HG03135 (cell line): ENCODE measurements at regions not wholly inside any gene's neighbourhood (a gene's known extent, or its start where the extent isn't known, plus 50 kb on each side); places are given as distances from the start of the nearest gene placed in this dataset.

Source experiments
- ATAC-seq: cut with Tn5 transposase; IDR thresholded peaks from one replicate; pipeline ENCODE4 v1.9.1; 2021; ENCODE audit warnings: mild to moderate bottlenecking, moderate library complexity; ENCODE audit not compliant: unreplicated experiment

- no peak for ATAC-seq
Measured at GRCh38 chr4:156252358-156252921, 298.8 kb upstream of the CTSO start.

- ATAC-seq, result no peak
Measured at GRCh38 chr4:156251373-156252065, 297.9 kb upstream of the CTSO start.

DNA sequence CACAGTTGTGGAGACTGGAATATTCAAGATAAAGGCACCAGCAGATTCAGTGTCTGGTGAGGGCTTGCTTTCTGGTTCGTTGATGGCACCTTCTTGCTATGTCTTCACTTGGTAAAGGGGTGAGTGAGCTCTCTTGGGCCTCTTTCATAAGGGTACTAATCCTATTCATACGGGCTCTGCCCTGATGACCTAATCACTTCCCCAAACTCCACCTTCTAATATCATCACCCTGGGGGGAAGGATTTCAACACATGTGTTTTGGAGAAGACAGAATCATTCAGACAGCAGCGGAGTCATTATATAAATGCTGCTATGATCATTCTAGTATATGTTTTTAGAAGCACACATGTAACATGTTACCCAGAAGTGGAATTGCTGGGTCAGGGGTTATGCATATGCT, 295.3 kb upstream of the CTSO start:
- no peak for ATAC-seq

GRCh38 chr4:156247470-156247869, 293.8 kb upstream of the CTSO start:
- no peak for ATAC-seq

DNA sequence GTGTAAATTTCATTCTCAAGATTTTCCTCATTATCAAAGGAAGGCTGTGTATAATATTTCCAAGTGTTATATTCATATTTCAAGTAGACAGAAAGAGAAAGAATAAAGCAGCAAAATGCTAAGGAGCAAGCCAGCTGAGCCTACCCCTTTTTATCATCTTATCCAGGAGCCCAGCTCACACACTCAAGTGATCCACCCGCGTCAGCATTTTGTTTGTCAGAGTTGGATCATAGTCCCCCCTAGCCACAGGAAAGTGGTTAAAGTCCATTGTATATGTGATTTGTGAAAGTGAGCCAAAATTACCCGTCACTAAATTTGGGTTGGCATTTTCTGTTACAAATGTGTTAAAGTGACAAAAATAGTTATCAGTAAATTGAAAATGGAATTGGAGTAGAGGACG, 289.3 kb upstream of the CTSO start:
- no peak for ATAC-seq

- ATAC-seq, result no peak
Measured at GRCh38 chr4:156242390-156242789, 288.7 kb upstream of the CTSO start.

GRCh38 chr4:156241896-156242295, 288.2 kb upstream of the CTSO start:
- no peak for ATAC-seq

GRCh38 chr4:156238171-156238570, 284.5 kb upstream of the CTSO start:
- ATAC-seq, result no peak

GRCh38 chr4:156237231-156237630, 283.6 kb upstream of the CTSO start:
- ATAC-seq, result no peak

DNA sequence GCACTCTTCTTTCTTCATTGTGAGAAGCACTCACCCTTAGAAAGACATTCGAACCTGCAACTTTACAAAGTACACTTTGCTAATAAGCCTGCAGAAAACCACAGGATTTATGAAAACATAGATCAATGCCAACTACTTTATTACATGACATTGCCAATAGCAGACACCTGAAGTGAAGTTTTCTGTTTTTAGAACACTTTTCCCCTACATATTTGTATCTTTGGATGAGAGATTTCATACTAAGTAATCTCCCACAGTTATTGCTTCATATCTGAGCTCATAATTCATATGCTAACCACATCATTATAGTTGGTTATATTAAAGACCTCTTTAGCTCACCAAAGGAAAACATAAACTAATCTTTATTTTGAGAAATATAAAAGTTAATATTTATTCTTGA, 276.5 kb upstream of the CTSO start:
- ATAC-seq, result no peak

DNA sequence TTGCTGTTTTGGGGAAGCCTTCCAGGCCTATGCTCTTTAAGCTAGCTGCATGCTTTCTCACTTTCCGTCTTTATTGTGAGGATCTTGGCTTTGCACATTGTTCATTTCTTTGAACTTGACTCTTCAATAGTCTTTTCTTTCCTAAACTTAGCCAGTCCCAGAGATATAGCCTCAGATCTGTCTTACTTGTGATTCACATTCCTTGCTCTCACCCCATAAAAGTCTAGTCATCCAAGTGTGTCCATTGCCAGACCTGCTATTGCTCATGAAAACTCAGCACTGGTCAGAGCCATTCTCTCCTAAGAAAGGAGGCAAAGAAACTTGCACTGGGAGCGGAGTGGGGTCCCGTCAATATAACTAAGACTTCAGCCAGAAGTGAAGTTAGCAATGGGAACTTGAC, 275.0 kb upstream of the CTSO start:
- ATAC-seq, result no peak

DNA sequence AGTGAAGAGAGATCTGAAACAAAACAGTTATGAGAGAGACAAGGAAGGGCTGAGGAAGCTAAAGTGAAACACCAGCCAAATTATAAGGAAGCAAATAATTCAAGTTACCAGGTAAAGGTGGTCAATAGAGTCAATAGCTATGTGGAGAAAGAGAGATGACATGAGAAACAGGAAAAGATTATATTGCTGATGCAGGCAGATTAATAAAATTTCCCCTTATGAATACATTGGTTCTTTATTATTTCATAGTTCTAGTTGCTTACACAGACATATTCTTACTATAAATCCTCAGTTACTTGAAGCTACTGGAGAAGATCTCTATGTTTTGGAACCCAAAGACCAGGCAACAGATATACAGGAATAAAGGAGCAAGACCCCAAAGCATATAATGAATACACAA, 273.7 kb upstream of the CTSO start:
- ATAC-seq, result no peak

GRCh38 chr4:156223985-156224384, 270.3 kb upstream of the CTSO start:
- ATAC-seq, result no peak

GRCh38 chr4:156217236-156217635, 263.6 kb upstream of the CTSO start:
- ATAC-seq, result no peak

DNA sequence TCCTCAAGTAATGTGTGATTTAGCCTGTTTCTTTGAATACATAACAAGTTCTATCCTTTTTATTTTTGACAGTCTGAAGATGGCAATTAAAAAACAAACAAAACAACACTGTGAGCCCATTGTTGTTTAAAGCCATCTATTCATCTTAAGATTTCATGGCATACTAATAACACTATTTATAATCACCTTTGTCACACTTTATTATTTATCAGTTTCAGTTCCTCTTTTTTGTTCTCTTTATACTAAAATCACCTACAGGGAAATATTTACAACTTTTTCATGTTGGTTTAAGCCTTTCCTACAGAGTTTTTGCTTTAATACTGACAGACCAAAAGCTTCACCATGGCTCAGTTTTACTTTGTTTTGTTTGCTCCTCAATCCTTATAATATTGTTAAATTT, 247.4 kb upstream of the CTSO start:
- peak; percentile 97 for ATAC-seq

DNA sequence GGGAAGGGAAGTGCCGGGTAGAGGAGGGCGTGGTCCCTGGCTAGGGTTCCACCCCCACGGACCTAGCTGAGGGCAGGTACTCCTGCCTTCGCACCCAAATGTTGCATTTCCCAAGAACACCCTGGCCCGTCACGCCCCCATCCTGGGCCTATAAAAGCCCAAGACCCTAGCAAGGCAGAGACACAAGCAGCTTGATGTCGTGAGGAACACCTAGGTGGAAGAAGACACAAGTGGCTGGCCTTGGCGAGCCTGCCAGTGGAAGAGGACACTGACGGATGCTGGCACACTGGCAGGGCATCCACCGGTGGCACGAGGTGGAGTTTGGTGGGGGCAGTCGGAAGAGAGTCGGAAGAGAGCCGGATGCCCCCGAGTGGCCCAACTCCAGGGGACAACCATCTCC, 244.8 kb upstream of the CTSO start:
- no peak for ATAC-seq

DNA sequence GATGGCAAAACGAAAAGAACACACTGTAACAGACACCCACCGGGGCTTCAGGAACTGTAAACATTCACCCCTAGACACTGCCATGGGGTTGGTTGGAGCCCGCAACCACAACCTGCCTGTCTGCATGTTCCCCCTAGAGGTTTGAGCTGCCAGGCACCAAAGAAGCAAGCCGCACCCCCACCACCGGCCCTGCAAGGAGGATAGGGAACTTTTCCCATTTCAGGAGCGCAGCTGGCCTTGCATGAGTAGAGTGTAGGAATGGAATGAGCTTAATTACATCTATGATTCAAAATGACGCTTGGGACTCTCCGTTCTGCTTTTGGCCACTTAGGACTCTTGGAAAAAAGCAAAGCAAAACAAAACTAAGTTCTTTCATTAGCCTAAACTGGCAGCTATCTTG, 243.6 kb upstream of the CTSO start:
- ATAC-seq, result no peak

DNA sequence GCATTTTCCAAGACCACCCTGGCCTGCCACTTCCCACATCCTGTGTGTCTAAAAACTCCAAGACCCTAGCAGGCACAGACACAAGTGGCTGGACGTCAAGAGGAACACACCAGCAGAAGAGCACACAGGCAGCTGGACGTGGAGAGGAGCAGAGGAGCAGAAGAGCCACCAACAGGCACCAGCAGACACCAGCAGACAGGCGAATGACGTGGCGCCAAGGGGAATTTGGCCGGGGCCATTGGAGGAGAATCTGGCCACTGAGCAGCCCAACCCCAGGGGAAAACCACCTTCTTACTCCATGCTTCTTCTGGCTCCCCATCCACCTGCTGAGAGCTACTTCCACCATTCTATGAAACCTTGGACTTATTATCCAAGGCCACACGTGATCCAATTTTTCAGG, 243.1 kb upstream of the CTSO start:
- ATAC-seq, result no peak

- peak; percentile 88 for ATAC-seq
Measured at GRCh38 chr4:156195914-156196313, 242.2 kb upstream of the CTSO start.

DNA sequence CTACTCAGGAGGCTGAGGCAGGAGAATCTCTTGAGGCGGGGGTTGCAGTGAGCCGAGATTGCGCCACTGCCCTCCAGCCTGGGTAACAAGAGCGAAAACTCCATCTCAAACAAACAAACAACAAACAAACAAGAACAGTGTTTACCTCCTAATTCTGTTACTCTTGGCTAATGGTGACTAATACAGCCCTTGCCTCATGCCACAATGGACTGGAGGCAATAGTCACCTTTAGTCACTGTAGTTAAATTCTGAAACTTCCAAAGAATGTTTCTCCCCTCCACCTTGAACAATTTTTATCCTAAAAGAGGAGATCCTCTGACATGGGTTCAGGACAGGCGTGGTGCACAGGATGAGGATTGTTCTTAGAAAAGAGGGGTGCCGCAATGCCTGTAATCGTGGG, 241.2 kb upstream of the CTSO start:
- ATAC-seq, result no peak

DNA sequence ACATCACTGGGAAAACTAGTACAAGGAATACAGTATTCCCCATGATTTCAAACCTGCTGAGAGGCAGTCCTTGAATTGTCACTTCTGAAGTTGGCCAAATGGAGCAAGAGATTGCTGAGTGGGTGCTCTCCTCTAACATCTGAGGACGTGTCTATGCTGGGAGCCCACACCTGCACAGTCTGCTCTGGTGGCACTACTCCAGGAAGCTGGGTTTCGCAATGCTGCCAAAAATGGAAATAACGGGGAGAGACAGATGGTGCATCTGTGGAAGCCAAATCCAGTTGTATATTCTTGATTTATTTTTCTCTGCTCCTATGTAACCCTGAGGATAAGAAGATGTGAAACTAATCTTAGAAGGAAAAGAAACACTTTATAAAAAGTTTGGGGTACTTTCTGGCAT, 240.1 kb upstream of the CTSO start:
- no peak for ATAC-seq

GRCh38 chr4:156193106-156193505, 239.4 kb upstream of the CTSO start:
- no peak for ATAC-seq

DNA sequence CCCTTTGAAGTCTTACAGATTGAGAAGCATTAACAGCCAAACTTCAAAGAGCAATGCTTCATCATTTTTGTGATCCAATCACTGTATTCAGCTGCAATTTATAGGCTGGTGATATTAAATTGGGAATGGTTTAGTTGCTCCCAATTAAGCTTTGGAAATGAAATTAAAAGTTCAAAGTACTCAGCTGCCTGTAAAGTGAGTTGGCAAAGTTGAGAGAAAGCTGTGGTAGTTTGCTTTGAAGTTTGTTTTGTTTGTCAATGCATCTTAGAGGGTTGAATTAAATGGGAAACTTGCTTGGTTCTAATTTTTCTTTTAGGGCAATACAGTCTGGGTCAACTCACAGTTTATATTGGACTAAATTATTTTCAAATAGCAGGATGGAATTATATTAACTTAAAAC, 238.4 kb upstream of the CTSO start:
- ATAC-seq, result no peak
